HG02840 (cell line): ENCODE measurements at regions not wholly inside any gene's neighbourhood (a gene's known extent, or its start where the extent isn't known, plus 50 kb on each side); places are given as distances from the start of the nearest gene placed in this dataset.

Experiments
- ATAC-seq: cut with Tn5 transposase; IDR thresholded peaks from one replicate; pipeline ENCODE4 v1.9.1; 2021; ENCODE audit warnings: mild to moderate bottlenecking, moderate library complexity, moderate number of reproducible peaks; ENCODE audit not compliant: unreplicated experiment, low FRiP score

DNA sequence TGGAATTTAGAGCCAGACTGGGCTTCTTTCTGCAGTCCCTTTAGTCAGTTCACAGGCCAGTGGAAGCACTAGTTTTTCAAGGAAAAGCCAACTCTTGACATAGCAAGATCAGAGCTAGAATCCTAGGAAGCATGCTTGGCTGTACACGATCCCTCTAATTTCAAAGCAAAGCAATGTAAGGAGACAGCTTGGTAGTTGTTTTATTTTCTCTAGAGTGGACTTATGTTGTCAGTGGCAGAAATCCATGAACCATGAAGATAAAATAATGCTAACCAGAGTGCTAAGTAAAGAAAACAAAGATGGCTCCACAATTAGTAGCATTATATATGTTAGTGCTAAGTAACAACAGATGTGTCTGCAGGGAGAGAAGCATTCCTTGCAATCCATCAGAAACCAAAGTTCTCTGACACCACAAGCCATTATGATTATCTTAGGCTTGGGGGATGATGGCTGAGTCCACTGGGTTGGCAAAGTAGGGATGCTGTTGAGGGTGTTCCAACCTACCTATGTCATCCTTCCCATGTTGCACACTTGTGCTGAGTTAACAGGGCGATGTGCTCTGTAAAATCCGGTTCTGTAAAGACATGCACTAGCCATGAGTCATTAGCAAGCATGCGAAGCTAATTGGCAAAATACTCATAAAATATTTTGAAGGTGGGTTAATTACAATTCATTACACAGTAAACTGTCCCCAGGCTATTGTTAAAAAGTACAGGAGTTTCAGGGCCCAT, 115.2 kb downstream of the BMP2 start:
- no peak for ATAC-seq

DNA sequence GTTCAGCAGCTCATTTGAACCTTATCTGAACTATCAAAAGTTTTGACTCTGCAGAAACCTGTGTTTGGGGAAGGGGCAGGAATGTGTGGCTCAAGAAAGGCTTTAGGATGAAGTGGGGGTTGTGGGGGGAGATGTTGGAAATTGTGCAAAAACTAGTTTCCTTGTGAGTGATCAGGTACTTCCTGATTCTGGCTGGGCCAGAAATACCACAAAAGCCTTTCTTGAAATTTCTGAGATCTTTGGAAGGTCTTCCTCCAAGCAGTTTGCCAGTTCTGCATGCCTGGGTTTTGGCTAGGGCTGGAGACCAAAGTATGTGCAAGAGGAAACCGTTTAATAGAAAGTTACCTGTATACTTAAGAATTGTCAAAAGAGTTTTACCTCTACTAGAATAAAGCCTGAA, 116.6 kb downstream of the BMP2 start:
- no peak for ATAC-seq

DNA sequence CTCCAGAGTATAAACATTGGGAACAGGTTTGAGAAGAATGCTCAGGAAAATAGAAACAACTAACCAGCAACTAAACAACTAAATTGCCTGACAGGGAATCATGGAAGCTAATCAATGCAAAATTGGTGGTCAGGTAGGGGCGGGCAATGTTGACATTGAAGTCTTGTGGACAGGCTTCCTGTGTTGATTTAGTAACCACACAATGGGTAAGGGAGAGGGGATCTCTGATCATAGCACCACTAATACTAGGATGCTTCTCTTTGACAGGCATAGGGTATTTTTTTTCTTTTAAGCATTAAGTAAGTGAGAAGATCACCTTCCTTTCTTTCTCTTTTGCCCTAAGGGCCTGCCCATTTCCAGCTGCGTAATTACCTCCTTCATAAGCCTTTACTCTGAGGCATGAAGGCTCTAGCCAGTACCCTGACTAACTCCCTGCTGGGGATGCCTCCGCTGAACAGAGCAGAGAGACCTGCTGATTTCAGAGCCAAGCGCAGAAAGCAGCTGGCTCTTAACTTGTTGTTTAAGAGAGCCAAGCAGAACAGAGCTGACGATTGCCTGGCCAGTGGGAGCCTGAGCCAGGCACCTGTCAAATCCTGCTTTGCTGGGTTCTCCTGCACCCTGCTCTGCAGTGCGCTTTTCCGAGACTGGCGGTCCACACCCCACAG, 118.7 kb downstream of the BMP2 start:
- no peak for ATAC-seq

DNA sequence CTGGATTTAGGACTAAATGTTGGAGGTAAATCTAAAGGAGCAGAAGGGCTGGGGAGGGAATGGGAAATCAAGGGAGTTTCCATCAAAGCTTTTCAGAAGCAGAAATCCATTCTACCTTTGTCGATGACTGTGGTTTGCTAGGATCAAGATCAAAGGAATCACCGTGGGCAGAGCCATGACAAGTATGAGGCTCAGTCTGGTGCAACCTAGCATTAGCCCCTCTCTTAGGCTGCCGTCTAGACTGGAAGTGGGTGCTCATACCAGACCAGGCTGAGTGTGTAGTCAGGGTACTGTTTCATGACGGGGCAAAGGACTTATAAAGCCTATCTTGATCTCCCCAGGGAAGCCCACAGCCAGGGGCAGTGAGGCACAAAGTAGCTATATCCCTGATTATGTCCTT, 120.5 kb downstream of the BMP2 start:
- no peak for ATAC-seq

DNA sequence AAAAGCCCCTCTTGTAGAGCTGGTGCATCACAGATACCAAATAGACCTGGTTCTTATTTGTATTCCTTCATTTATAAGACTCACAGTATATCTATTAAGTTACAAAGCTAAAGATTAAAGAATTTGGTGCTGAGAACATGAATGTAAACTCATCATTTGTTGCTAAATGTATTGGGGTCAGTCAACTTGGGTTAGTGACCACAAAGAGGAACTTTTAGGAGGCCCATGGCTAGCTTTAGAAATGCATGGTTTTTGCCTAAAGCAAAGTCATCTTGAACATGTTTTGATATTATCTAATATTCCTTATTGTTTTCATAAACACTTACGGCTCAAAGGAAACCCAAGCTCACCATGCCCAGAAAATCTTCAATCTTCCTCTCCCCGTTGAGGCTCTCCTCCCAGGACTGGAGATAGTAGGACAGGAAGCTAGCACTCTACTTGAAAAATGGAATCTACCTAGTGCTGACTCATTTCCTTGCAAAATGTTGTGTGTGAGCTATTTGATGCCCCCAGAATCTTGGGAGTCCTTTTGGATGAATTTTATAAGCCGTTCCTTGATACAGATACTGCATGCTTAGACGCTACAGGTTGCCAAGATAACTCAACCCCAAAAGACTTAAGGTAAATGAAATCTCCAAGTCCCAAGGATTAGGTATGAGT, 121.4 kb downstream of the BMP2 start:
- no peak for ATAC-seq

DNA sequence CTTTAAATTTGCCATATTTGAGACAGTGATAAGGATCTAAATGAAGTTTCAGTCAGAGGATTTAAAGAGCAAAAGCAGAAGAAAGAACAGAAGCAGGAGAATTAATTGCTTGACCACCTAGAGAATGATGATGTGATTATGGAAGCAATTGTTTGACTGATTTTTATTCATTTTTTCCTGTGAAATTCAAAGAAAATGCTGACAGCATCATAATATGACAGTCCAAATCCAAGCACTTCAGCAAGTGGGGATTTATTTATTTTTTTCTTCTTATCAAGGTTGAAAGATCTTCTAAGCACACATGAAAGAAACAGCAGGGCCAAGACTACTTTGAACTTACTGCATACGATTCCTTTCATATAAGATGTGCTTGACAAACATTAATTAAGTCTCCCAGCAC, 125.2 kb downstream of the BMP2 start:
- no peak for ATAC-seq

DNA sequence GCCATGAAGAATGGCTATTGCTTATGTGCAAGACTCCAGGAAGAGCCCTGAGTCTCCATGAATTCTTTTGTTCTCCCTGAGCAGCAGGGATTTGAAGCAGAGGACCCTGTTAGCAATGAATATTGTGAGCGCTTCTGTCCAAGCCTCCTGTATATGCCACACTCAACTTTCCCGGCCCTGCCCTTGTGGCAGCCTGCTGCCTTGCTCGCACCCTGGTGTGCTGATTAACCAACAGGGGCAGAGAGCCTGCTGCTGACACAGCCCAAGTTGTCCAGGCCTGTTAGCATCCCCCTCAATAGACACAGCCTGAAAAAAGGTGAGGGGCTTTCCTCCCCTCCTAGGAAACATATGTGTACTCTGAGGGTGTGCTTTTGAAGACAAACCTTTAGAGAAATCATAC, 131.4 kb downstream of the BMP2 start:
- ATAC-seq, result no peak

DNA sequence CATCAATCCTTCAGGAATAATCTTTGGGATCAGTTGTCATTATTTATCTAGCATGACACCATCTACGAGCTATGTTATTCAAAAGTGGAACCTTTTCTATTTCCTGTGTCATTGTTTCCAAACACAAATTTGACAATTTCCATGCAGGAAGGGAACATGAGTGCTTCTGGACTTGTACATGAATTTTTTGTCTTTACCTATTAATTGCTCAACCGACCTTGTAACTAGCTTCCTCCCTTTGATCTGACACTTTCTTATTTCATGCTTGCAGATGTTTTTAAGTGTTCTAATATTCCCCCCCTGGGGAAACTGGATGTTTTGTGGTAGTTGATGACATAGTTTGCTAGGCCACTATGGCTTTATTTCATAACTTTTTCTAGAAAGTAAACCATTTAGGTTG, 139.4 kb downstream of the BMP2 start:
- no peak for ATAC-seq

DNA sequence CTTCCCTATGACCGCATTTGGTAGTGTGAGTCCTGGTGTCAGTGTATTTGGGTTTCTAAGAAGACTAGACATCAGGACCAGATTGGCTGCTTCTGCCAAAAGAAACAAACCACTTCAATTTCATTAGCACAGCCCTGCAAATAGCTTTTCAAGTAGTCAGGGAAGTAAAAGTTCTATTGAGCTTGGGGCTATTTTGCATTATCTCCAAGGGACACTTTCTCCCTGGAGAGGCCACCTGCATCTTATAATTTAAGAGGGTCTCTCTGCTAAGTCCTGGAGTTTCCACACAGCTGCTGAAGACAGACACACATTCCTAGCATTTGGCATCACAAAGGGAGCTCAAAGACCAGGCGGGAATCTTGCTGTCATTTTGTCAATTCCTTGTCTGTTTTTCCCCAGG, 141.2 kb downstream of the BMP2 start:
- ATAC-seq, result no peak

DNA sequence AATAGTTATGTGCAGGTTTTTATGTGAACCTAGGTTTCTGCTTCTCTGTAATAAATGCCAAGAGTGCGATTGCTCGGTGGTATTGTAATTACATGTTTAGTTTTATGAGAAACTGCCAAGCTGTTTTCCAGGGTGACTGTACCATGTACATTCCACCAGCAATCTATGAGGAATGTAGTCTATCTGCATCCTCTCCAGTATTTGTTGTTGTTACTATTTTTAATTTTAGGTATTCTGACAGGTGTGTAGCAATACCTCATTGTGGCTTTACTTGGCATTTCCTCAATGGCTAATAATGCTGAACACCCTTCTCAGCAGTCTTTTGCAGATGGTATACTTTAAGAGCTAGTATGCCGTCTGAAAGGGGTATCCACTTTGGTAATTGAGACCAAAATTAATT, 142.1 kb downstream of the BMP2 start:
- no peak for ATAC-seq

DNA sequence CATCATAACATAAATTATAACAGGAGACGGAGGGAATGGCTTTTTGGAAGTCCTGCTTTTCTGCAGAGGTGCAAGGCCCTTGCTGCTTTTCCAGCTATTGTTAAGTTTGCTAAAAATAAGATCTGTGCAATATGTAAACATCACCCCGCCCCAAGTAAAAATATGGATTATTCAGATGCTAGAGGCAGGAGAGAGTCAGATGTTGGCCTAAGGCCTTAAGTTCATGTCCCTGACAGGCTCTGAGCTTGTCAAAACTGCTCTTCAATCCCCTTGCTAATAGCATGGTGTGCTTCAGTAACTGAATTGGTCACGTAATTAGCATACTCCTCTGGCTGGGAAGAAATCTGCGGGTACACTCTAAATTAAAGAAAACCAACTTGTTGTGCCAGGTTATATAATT, 147.5 kb downstream of the BMP2 start:
- ATAC-seq, result no peak

DNA sequence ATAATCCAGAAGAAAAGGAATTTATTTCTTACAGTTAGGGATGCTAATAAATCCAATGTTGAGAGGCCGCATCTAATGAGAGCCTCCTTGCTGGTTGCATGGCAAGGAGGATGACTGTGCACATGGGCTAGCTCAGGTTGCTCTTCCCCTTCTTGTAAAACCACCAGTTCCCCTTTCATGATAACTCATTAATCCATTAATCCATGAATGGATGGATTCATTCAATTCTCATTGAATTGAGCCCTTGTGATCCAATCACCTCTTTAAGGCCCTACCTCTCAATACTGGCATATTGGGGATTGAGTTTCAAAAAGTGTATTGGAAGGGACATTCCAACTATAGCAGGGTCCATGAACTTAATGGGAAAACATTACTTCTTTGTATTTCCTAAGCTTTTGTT, 149.5 kb downstream of the BMP2 start:
- no peak for ATAC-seq

DNA sequence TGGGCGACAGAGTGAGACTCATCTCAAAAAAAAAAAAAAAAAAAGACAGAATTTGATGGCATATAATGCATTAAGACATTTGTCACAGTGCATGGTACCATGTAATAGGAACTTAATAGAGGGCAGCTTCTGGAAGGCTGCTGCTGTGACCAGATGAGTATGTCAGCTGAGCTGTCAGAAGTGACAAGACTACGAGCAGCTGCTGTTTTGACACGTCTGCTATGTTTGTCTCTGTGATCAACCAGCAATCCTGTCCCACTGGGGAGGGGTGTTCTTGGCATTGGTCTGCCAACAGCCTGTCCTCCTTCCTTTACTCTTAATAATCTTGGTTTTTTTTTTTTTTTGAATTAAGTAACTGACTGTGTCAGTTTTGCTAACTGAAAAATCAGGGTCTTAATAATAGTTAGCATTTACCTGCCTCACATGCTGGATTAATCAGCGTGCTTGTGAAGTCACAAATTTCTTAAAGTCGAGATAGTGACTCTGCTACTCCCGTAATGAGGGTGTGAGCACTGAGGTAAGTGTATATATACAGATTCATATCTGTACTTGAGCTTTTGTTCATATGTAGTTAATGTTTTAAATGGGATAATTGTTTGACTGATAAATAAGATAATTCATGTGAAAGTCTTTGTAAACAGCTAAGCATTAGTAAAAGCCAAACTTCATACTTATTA, 152.4 kb downstream of the BMP2 start:
- no peak for ATAC-seq

DNA sequence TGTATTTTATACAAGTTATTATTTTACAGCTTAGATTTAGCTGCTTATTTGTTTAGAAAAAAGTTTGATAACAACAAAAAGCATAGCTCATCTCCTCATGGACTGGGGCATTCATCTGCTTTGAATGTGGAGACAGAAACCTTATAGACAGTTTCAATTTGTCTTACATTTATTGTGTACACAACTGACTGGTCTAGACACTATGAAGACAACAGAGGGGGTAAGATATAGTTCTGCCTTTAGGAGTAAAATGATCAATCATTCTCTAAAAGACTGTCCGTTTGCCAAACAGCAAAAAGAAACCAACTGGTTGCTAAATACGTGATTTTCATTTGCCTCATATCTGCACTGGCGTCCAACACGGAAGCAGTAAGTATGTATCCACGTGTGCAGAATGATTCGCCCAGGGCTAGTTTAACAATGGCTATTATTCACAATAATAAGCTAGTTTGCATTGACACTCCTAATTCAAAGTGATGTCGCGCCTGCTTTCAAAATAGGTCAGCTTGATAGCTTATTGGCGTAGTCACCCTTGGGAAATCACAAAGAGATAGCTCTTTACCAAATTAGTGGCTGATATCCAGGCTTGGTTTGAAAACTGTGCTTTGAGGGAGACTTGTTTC, 153.6 kb downstream of the BMP2 start:
- ATAC-seq, result no peak

DNA sequence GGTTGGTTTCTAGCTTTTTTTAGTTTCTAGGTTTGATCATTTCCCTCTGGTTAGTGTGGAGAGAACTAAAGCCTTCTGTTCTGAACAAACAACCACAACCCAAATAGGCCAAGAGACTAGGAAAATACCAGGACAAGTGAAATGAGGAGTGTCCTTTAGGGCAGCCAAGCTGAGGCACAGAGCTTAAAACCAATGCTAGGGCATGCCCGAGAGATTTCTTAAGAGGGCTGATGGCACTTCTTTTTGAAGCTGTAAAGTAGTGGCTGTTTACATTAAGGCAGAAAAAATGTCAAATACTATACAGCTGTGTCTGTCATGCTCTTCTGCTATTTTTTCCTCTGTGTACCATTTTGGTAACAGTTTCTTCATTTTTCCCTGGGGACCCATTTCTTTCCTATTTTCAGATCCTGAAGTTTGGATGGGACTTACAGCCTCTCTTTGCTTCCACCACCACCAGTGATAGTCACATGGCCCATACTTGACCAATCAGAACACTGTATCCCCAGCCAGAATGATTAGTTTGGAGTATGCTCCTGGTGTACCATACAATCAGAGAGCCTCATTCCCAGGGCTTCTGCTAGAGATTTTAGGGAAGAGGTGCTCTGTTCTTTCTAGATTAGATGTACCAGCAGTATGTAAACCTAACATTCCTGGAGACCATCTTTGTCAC, 154.4 kb downstream of the BMP2 start:
- no peak for ATAC-seq

DNA sequence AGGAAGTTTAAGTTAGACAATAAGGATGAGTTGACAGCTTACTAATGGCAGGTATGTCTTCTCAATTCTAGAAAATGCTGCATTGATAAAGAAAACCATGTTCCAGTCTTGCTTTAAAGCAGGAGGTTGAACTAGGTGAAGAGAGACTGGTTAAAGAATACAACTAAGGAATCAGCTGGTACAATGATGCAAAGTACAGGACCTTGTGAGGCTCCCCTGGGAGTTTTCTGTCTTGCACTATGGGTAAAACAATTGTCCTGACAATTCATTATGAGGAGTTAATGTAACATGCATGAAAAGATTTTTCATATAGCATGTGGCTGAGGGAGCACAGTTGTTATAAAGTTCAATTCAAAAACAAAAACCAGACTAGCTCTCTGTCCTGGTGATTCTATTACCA, 157.2 kb downstream of the BMP2 start:
- ATAC-seq, result no peak

DNA sequence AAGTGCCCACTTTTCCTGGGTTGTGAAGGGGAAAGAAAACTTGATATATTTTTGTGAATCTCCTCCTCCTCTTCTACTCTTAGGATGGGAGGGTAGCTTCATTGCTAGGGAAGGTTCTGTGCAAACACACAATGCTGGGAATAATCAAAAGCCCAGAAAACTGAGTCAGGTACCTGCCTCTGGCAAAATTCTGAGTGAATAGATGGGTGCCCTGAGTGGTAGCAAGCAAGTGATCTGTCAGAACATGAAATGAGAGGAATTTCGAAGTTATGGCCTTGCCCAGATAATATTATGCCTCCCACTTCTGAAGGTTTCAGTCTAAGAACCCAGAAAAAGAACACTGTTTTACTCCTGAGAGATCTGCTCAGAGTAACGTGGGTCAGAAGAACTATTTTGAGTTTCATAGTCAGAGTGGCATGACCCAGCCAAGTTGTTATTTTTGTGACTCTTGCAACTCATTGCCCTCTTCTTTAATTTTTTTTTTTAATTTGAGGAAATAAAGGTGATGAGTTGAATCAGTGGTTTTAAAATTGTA, 158.3 kb downstream of the BMP2 start:
- no peak for ATAC-seq

DNA sequence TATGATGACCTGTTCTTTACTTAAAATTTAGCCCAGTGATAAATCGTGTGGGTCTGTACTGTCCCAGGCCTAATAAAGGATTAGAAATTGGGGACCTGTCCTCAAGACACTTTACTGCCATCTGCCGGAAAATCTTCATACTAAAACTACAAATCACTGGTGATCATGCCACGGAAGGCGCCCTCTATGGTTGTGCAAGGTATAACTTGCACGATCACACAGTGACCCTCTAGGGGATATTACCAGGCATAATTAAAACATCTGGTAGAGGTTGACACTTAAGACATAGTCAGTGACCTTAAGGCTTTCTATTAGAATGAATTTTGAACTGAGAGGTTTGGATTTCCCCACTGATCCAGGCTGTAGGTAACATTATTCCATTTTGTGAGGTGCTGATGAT, 172.6 kb downstream of the BMP2 start:
- no peak for ATAC-seq

DNA sequence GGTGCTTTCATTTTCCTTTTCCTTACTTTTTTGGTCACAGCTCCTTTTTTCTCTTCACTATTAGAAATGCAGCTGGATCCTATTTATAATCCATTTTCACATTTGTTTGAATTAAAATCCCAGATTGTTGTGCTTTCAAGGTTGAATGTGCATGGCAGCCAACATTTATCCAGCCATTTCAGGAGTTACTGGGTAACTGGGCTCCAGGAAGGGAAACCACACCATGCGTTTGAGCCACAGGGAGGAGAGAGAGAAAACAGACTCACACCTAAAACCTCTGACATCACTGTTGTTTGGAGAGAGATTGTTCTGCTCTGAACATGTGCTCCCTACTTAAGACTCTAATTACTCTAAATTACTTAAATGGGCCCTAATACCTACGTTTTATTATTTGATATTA, 173.4 kb downstream of the BMP2 start:
- ATAC-seq, result no peak

DNA sequence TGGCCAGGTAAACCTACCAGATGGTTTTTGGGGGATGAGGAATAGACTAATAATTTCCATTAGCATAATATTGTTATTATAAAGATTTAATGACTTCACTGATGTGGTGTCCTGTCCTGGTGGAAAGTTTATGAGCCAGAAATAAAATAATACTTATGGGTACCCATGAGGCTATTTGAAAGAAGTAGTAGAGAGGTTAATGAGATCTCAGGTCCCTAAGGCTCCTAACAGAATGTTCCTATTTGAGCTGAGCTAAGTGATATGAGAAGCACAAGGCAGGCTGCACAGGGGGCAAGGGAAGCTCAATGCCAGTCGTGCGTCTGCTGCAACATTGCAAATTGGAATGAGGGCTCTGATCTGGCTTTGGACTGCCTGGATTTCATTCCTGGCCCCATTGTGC, 174.1 kb downstream of the BMP2 start:
- ATAC-seq, result no peak
